ENCODE measurements at regions not wholly inside any gene's neighbourhood (a gene's known extent, or its start where the extent isn't known, plus 50 kb on each side); places are given as distances from the start of the nearest gene placed in this dataset.

DNA sequence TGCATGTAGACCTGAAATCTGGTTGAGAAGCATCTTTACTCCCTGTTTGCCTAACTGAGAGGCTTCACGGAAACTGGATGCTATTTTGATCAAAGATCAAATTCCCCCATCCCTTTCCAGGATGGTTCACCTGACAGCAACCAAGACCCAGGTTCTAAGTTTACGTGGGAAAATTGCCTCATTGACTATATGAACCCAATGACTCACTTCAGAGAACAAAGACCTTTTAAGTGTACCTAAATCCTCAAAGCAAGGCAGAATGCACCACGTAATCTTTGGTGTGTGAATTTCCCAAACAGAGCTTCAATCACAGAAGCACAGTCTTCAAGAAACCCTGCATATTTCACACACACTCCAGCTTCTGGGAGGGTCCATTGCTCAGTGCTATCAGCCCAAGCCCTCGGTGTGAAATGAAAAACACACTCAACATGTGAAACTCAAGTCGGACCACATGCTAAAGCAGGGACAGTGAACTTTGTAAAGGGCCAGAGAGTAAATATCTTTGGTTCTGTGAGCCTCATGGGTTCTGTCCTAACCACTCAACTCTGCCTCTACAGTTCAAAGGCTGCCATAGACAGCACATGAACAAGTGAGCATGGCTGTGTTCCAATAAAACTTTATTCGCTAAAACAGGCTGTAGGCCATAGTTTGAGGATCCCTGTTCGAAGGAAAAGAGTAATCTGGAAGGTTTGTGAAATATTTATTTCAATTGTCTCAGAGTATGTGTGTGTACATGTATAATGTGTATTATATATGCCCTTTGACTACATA is 275.6 kb upstream of the FOXK1 start:
- Histone ChIP-seq H3K27ac (no peak overlapping the region), H3K4me3 (ENCODE audit: low read depth, low read length) (no peak overlapping the region)
- TF ChIP-seq, protein P1, sequence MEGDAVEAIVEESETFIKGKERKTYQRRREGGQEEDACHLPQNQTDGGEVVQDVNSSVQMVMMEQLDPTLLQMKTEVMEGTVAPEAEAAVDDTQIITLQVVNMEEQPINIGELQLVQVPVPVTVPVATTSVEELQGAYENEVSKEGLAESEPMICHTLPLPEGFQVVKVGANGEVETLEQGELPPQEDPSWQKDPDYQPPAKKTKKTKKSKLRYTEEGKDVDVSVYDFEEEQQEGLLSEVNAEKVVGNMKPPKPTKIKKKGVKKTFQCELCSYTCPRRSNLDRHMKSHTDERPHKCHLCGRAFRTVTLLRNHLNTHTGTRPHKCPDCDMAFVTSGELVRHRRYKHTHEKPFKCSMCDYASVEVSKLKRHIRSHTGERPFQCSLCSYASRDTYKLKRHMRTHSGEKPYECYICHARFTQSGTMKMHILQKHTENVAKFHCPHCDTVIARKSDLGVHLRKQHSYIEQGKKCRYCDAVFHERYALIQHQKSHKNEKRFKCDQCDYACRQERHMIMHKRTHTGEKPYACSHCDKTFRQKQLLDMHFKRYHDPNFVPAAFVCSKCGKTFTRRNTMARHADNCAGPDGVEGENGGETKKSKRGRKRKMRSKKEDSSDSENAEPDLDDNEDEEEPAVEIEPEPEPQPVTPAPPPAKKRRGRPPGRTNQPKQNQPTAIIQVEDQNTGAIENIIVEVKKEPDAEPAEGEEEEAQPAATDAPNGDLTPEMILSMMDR (IDR thresholded peaks at IDR 0.05): no peak

DNA sequence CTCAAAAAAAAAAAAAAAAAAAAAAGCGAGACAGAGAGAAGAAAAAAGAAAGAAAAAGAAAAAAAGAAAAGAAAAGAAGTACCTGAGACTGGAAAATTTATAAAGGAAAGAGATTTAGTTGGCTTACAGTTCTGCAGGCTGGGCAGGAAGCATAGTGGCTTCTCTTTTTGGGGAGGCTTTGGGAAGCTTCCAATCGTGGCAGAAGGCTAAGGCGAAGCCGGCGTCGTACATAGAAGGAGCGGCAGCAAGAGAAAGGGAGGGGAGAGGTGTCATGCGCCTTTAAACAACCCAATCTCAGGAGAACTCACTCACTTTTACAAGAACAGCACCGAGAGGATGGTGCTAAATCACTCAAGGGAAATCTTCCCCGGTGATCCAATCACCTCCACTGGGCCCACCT is 272.1 kb upstream of the FOXK1 start:
- Histone ChIP-seq H3K79me2 (no peaks in the 10 kb centered on the region), H3K4me2 (ENCODE audit: low read length) (no peak overlapping the region), H3K4me3 (ENCODE audit: low read depth, low read length) (no peak overlapping the region), H3K36me3 (ENCODE audit: control insufficient read depth, insufficient read depth, low read length) (no peaks in the 10 kb centered on the region), H3K9me3 (ENCODE audit: control insufficient read depth, low read length) (no peaks in the 10 kb centered on the region), H3K9ac (no peak overlapping the region), H3K27me3 (ENCODE audit: control insufficient read depth, insufficient read depth, low read length) (no peaks in the 10 kb centered on the region), H3K27ac (no peak overlapping the region), H3K4me1 (no peaks in the 10 kb centered on the region), H2AFZ (no peak overlapping the region)
- TF ChIP-seq, protein P1 (IDR thresholded peaks at IDR 0.05): no peak

More for the DNA sequence above, 275.6 kb upstream of the FOXK1 start:
- no peaks in the 10 kb centered on the region for H3K79me2 ChIP-seq
- H3K27me3 ChIP-seq (ENCODE audit: control insufficient read depth, insufficient read depth, low read length): no peaks in the 10 kb centered on the region
- H3K9me3 ChIP-seq (ENCODE audit: control insufficient read depth, low read length): no peaks in the 10 kb centered on the region
- no peaks in the 10 kb centered on the region for H3K36me3 ChIP-seq (ENCODE audit: control insufficient read depth, insufficient read depth, low read length)
- H3K4me1 ChIP-seq: no peaks in the 10 kb centered on the region
- no peak overlapping the region for H2AFZ ChIP-seq
- no peak overlapping the region for H3K9ac ChIP-seq
- no peak overlapping the region for H3K4me2 ChIP-seq (ENCODE audit: low read length)

DNA sequence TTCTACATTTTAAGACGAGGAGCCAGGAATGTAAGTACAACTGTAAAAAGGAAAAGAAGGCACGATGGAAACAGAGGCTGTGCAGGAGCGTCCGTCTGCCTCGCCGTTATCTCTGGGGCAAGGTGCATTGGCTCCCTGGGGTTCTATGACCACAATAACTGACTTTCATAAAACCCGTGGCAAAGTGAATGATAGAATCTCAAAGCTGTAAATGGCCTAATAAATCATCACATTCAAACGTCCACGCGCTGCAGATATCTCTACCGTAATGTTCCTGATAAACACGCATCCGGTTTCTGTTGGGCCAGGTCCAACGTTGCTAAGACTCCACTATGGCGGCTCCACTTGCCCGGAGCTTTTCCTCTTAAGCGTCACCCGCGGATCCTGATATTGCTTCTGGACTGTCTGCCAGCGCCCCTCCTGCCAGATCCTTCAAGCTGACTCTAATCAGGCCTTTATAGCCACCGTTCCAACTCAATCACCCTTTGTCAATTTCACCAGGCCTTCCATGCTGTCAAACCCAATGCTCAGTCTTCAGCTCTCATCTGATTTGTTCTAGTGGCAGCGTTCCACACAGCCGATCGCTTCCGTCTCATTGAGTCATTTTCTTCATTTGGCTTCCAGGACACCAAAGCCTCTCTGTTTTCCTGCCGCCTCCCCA is 265.6 kb upstream of the FOXK1 start:
- Histone ChIP-seq H3K36me3 (ENCODE audit: control insufficient read depth, insufficient read depth, low read length) (no peaks in the 10 kb centered on the region), H3K4me2 (ENCODE audit: low read length) (no peak overlapping the region), H3K9me3 (ENCODE audit: control insufficient read depth, low read length) (no peaks in the 10 kb centered on the region), H3K27ac (no peak overlapping the region), H3K9ac (no peak overlapping the region), H3K4me1 (no peaks in the 10 kb centered on the region), H3K4me3 (ENCODE audit: low read depth, low read length) (no peak overlapping the region), H2AFZ (no peak overlapping the region), H3K79me2 (no peaks in the 10 kb centered on the region), H3K27me3 (ENCODE audit: control insufficient read depth, insufficient read depth, low read length) (no peaks in the 10 kb centered on the region)
- TF ChIP-seq, protein P1 (IDR thresholded peaks at IDR 0.05): no peak

DNA sequence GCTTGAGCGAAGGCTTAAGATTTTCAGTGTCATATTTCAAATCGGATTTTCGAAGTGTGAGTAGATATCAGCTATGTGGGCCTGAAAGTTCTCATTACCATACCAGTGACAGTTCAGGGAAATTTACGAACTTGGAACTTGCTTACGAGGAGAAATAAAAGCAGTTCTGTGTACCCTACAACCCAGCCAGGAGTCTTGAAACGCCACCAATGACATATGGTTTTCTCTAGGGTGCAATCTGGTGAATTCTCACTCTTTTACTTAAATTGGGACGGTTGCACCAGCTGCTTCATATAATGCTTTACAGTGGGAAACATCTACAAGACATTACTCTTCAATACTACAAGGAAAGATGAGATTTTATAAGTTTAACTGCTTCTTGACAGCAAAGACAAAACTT is 253.6 kb upstream of the FOXK1 start:
- Histone ChIP-seq H3K36me3 (ENCODE audit: control insufficient read depth, insufficient read depth, low read length) (no peaks in the 10 kb centered on the region), H3K4me1 (no peaks in the 10 kb centered on the region)
- TF ChIP-seq, protein P1 (IDR thresholded peaks at IDR 0.05): no peak

More for the DNA sequence above, 253.6 kb upstream of the FOXK1 start:
- Histone ChIP-seq H3K27me3 (ENCODE audit: control insufficient read depth, insufficient read depth, low read length) (no peaks in the 10 kb centered on the region), H3K4me2 (ENCODE audit: low read length) (no peak overlapping the region), H3K9ac (no peak overlapping the region), H3K79me2 (no peaks in the 10 kb centered on the region), H2AFZ (no peak overlapping the region), H3K4me3 (ENCODE audit: low read depth, low read length) (no peak overlapping the region), H3K27ac (no peak overlapping the region), H3K9me3 (ENCODE audit: control insufficient read depth, low read length) (no peaks in the 10 kb centered on the region)
